PFSK-1 (cell line): ENCODE measurements at regions not wholly inside any gene's neighbourhood (a gene's known extent, or its start where the extent isn't known, plus 50 kb on each side); places are given as distances from the start of the nearest gene placed in this dataset.

Experiments used
- FOXP2 ChIP-seq: optimal IDR thresholded peaks from 2 replicates; pipeline ENCODE3; 2011; ENCODE audit warnings: borderline replicate concordance, control low read depth, inconsistent platforms; ENCODE audit not compliant: insufficient read depth; ENCODE audit errors: extremely low read length, extremely low read depth
- POLR2AphosphoS5 ChIP-seq: IDR thresholded peaks from 2 replicates; pipeline ENCODE4 v1.6.1; 2012; ENCODE audit warnings: low read depth, mild to moderate bottlenecking, control low read depth, low read length, moderate library complexity
- REST ChIP-seq, 2 experiments: IDR thresholded peaks; 2 replicates each; pipeline versions ENCODE4 v1.6.1 to v1.8.0; 2011 to 2012; ENCODE audit warnings: low read depth in 2 of 2, low read length in 2 of 2, control low read depth in 1 of 2, inconsistent platforms in 1 of 2, mild to moderate bottlenecking in 1 of 2, moderate library complexity in 1 of 2; ENCODE audit not compliant: insufficient read depth in 1 of 2
- SIN3A ChIP-seq: IDR thresholded peaks from 2 replicates; pipeline ENCODE4 v1.6.1; 2012; ENCODE audit warnings: mild to moderate bottlenecking, low read length, moderate library complexity, borderline replicate concordance; ENCODE audit not compliant: insufficient read depth
- TAF1 ChIP-seq: IDR thresholded peaks from 2 replicates; pipeline ENCODE4 v1.6.1; 2012; ENCODE audit warnings: low read length, control low read depth, borderline replicate concordance; ENCODE audit not compliant: insufficient read depth

GRCh38 chr12:42698213-42698612, 108.7 kb upstream of the PRICKLE1 start:
- TF ChIP-seq FOXP2: no peak
- no peak for TF ChIP-seq REST (IDR thresholded peaks at IDR 0.05; ENCODE audit: insufficient read depth in 1 of 2, low read depth in 2 of 2, low read length in 2 of 2)
- no peak for TF ChIP-seq TAF1
- TF ChIP-seq SIN3A: no peak
- TF ChIP-seq POLR2AphosphoS5: no peak

GRCh38 chr12:42696406-42697149, 107.0 kb upstream of the PRICKLE1 start:
- TF ChIP-seq FOXP2: no peak
- no peak for TF ChIP-seq POLR2AphosphoS5
- no peak for TF ChIP-seq REST (IDR thresholded peaks at IDR 0.05; ENCODE audit: insufficient read depth in 1 of 2, low read depth in 2 of 2, low read length in 2 of 2)
- no peak for TF ChIP-seq TAF1
- TF ChIP-seq SIN3A: no peak

- TF ChIP-seq POLR2AphosphoS5: no peak
- TF ChIP-seq FOXP2: no peak
- TF ChIP-seq TAF1: no peak
- TF ChIP-seq SIN3A: no peak
- no peak for TF ChIP-seq REST (IDR thresholded peaks at IDR 0.05; ENCODE audit: insufficient read depth in 1 of 2, low read depth in 2 of 2, low read length in 2 of 2)
These were observed 106.0 kb upstream of the PRICKLE1 start for GRCh38 chr12:42695490-42695995.

GRCh38 chr12:42692749-42693148, 103.2 kb upstream of the PRICKLE1 start:
- no peak for TF ChIP-seq REST (IDR thresholded peaks at IDR 0.05; ENCODE audit: insufficient read depth in 1 of 2, low read depth in 2 of 2, low read length in 2 of 2)

GRCh38 chr12:42691991-42692557, 102.5 kb upstream of the PRICKLE1 start:
- TF ChIP-seq FOXP2 (no peak), SIN3A (no peak), REST (IDR thresholded peaks at IDR 0.05; ENCODE audit: insufficient read depth in 1 of 2, low read depth in 2 of 2, low read length in 2 of 2) (no peak), TAF1 (no peak), POLR2AphosphoS5 (no peak)
